ENCODE measurements at regions not wholly inside any gene's neighbourhood (a gene's known extent, or its start where the extent isn't known, plus 50 kb on each side); places are given as distances from the start of the nearest gene placed in this dataset.
"Not testable (repeated sequence)": the region's sequence is repeated elsewhere in the genome, so short reads cannot be mapped to it uniquely, and the experiment has no call there.

- H3K79me2 ChIP-seq (ENCODE audit: insufficient read depth, low read length) = no peaks in the 10 kb centered on the region
- H4K20me1 ChIP-seq (ENCODE audit: insufficient read depth, low read length) = no peaks in the 10 kb centered on the region
- Mint-ChIP-seq H3K4me1 (peaks cover 8% of the 10 kb centered on the region), H3K9me3 (peaks cover 0 to 7% (median 3%) of the 10 kb centered on the region in 7 donors), H3K27ac (no peak overlapping the region), H3K27me3 (ENCODE audit: low read depth in 3 of 3) (peaks cover 2 to 11% (median 3%) of the 10 kb centered on the region in 3 donors), H3K4me3 (no peak overlapping the region), H3K36me3 (no peaks in the 10 kb centered on the region)
- peak in 1 of 3 donors; percentile 35 for DNase-seq
- no peak overlapping the region for H3K4me3 ChIP-seq (replicated peaks in 1 of 3; ENCODE audit: low read depth in 2 of 3, low read length in 3 of 3)
- H3K4me1 ChIP-seq (ENCODE audit: control insufficient read depth in 1 of 2, insufficient read depth in 2 of 2, low read length in 2 of 2) = peaks cover 9 to 11% of the 10 kb centered on the region in 2 donors
- H3K27ac ChIP-seq (ENCODE audit: low read depth in 1 of 2, low read length in 2 of 2) = no peak overlapping the region
- 53% methylated on average over 7 of the region's 7 CpGs for WGBS (ENCODE audit: insufficient coverage)
- no peak for TF ChIP-seq CTCF (IDR thresholded peaks at IDR 0.05)
- H3K9me3 ChIP-seq (replicated peaks in 1 of 2; ENCODE audit: control insufficient read depth in 1 of 2, insufficient read depth in 1 of 2, low read length in 2 of 2) = peaks cover 0 to 5% of the 10 kb centered on the region in 2 donors
- intact Hi-C loops (cut with micrococcal nuclease) = no loop called here
- H2AFZ ChIP-seq (ENCODE audit: insufficient read depth, low read depth, low read length, poor library complexity, severe bottlenecking) = no peak overlapping the region
- no peaks in the 10 kb centered on the region for H3K36me3 ChIP-seq (replicated peaks in 1 of 2; ENCODE audit: control insufficient read depth in 1 of 2, insufficient read depth in 2 of 2, low read length in 2 of 2)
- no peaks in the 10 kb centered on the region for H3K27me3 ChIP-seq (ENCODE audit: control insufficient read depth in 2 of 2, insufficient read depth in 2 of 2, low read length in 2 of 2)
- no peak overlapping the region for H3K4me2 ChIP-seq (replicated peaks; ENCODE audit: extremely low read depth, low read length, poor library complexity, severe bottlenecking)
- no peak overlapping the region for H3K9ac ChIP-seq (ENCODE audit: insufficient read depth, low read length, poor library complexity, severe bottlenecking)
Measured at GRCh38 chr2:239644011-239644410, 243.2 kb upstream of the HDAC4 start.

DNA sequence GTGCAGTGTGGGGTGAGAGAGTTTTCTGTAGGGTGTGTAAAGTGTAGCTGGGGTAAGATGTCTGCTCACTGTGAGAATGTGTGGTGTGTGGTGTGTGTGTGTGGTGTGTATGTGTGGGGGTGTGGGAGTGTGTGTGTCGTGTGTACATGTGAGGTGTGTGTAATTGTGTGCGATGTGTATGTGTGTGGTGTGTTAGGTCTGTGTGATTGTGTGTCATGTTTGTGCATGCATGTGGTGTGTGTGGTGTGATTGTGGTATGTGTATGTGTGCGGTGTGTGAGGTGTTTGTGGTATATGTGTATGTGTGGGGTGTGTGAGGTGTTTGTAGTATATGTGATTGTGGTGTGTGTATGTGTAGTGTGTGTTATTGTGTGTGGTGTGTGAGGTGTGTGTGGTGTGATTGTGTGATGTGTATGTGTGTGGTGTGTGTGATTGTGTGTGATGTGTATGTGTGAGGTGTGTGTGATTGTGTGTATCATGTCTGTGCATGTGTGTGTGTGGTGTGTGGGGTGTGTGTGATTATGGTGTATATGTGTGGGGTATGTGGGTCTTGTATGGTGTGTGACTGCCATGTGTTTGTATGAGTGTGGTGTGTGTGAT lies 241.7 kb upstream of the HDAC4 start:
- Histone ChIP-seq H3K4me3 (replicated peaks in 1 of 3; ENCODE audit: low read depth in 2 of 3, low read length in 3 of 3) (no peak overlapping the region), H3K9me3 (replicated peaks in 1 of 2; ENCODE audit: control insufficient read depth in 1 of 2, insufficient read depth in 1 of 2, low read length in 2 of 2) (no peaks in the 10 kb centered on the region), H3K79me2 (ENCODE audit: insufficient read depth, low read length) (no peaks in the 10 kb centered on the region), H3K4me2 (replicated peaks; ENCODE audit: extremely low read depth, low read length, poor library complexity, severe bottlenecking) (no peak overlapping the region), H2AFZ (ENCODE audit: insufficient read depth, low read depth, low read length, poor library complexity, severe bottlenecking) (no peak overlapping the region), H3K27me3 (ENCODE audit: control insufficient read depth in 2 of 2, insufficient read depth in 2 of 2, low read length in 2 of 2) (no peaks in the 10 kb centered on the region), H4K20me1 (ENCODE audit: insufficient read depth, low read length) (no peaks in the 10 kb centered on the region), H3K27ac (ENCODE audit: low read depth in 1 of 2, low read length in 2 of 2) (no peak overlapping the region), H3K9ac (ENCODE audit: insufficient read depth, low read length, poor library complexity, severe bottlenecking) (no peak overlapping the region), H3K36me3 (replicated peaks in 1 of 2; ENCODE audit: control insufficient read depth in 1 of 2, insufficient read depth in 2 of 2, low read length in 2 of 2) (no peaks in the 10 kb centered on the region), H3K4me1 (ENCODE audit: control insufficient read depth in 1 of 2, insufficient read depth in 2 of 2, low read length in 2 of 2) (peaks cover 5 to 6% of the 10 kb centered on the region in 2 donors)
- TF ChIP-seq CTCF (IDR thresholded peaks at IDR 0.05) = no peak
- Mint-ChIP-seq H3K27ac (no peak overlapping the region), H3K4me3 (no peak overlapping the region), H3K9me3 (peaks cover 0 to 5% (median 0%) of the 10 kb centered on the region in 7 donors), H3K36me3 (no peaks in the 10 kb centered on the region), H3K27me3 (ENCODE audit: low read depth in 3 of 3) (peaks cover 2 to 14% (median 3%) of the 10 kb centered on the region in 3 donors), H3K4me1 (peaks cover 5% of the 10 kb centered on the region)
- 74% methylated on average over 3 of the region's 3 CpGs for WGBS (ENCODE audit: insufficient coverage)
- intact Hi-C loops (cut with micrococcal nuclease) = no loop called here
- no peak for DNase-seq

DNA sequence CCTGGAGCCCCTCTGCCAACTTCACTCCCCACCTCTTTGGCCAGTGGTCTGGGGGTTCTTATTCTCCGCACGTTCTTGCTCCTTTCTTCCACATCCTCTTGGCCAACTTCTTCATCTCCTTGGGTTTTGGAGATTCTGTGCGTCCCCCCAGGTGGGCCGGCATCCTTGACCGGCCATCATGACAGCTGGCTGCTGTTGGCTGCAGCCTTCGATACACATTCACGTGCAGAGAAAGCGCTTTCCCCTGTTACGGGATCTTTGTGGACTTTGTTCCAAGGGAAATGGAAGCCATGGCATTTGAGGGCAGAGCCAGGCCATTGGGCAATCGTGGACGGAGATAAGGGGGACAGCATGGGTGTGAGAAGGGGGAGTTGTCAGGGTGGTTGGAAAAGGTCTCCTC lies 241.1 kb upstream of the HDAC4 start:
- intact Hi-C loops (cut with micrococcal nuclease); H3K4me3 Mint-ChIP-seq; H3K27me3 ChIP-seq (ENCODE audit: control insufficient read depth in 2 of 2, insufficient read depth in 2 of 2, low read length in 2 of 2); H3K4me1 Mint-ChIP-seq; H4K20me1 ChIP-seq (ENCODE audit: insufficient read depth, low read length); H3K9me3 Mint-ChIP-seq; H3K9me3 ChIP-seq (replicated peaks in 1 of 2; ENCODE audit: control insufficient read depth in 1 of 2, insufficient read depth in 1 of 2, low read length in 2 of 2); H3K4me3 ChIP-seq (replicated peaks in 1 of 3; ENCODE audit: low read depth in 2 of 3, low read length in 3 of 3); DNase-seq; H3K36me3 Mint-ChIP-seq; H3K79me2 ChIP-seq (ENCODE audit: insufficient read depth, low read length); H3K9ac ChIP-seq (ENCODE audit: insufficient read depth, low read length, poor library complexity, severe bottlenecking); H2AFZ ChIP-seq (ENCODE audit: insufficient read depth, low read depth, low read length, poor library complexity, severe bottlenecking); H3K27ac Mint-ChIP-seq; H3K27ac ChIP-seq (ENCODE audit: low read depth in 1 of 2, low read length in 2 of 2); H3K4me2 ChIP-seq (replicated peaks; ENCODE audit: extremely low read depth, low read length, poor library complexity, severe bottlenecking); H3K36me3 ChIP-seq (replicated peaks in 1 of 2; ENCODE audit: control insufficient read depth in 1 of 2, insufficient read depth in 2 of 2, low read length in 2 of 2); H3K4me1 ChIP-seq (ENCODE audit: control insufficient read depth in 1 of 2, insufficient read depth in 2 of 2, low read length in 2 of 2): not testable (repeated sequence)
- WGBS (ENCODE audit: insufficient coverage) = 97% methylated on average over 7 of the region's 11 CpGs
- H3K27me3 Mint-ChIP-seq (ENCODE audit: low read depth in 3 of 3) = peaks cover 6 to 16% (median 6%) of the 10 kb centered on the region in 3 donors
